ENCODE measurements at regions not wholly inside any gene's neighbourhood (a gene's known extent, or its start where the extent isn't known, plus 50 kb on each side); places are given as distances from the start of the nearest gene placed in this dataset.
"Not testable (repeated sequence)": the region's sequence is repeated elsewhere in the genome, so short reads cannot be mapped to it uniquely, and the experiment has no call there.

DNA sequence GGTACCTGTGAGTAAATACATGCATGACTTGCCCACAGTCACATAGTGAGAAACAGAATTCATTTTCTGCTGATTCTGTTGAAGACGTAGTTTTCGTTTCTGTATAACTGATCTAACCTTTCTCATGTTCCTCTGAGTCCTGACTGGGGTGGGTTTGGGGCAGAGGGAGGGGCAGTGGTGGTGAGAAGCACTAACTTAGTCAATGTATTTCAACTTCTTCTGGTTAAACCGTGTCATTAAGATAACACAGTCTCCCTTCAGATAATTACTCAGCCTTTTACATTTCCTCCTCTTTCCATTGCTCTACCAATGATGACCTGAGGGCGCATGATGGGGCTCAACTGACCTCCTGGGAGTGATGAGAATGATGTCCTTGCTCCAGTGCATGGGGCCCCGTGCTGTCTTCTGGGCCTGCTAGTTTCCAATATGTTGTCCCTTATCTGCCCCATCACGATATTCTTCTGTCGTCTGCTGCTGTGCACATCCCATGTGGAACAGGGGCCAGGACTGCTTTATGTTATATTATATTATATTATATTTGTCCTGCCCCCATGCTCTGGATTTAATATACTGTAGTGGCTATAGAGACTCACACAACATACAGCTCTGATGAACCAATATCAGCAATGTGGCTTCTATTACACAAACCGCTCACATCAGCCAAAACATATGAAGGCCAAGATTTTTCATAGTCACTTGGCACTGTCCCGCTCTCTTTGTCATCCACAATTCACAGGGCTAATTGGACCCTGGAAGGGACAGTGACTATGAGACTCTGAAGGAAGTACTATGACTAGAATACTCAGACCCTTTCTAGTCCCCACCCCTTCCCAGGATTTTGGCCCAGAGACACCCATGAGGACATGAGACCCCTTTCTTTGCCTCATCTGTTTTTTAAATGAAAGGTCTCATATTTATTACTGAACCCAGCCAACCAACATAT, 407.1 kb upstream of the MCTP2 start:
- DNase-seq (ENCODE audit: low read depth) = no peak

DNA sequence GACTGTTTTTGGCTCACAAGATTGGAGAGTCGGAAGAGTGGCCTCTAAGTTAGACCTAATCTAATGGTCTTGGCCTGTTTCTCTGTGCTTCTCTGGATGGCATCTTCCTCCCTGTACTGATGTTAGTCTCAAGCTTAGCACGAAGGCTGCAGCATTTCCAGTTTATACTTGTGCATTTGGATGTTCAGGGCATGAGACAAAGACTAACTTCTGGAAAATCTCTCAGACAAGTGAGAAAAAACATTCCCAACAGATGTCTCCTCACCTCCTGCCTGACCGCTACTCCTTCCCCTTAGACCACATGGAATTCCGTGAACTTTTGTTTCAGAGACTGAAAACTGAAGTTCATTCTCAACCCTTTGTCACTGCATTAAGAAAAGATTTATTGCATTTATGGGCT, 410.8 kb upstream of the MCTP2 start:
- no peak for DNase-seq (ENCODE audit: low read depth)

DNA sequence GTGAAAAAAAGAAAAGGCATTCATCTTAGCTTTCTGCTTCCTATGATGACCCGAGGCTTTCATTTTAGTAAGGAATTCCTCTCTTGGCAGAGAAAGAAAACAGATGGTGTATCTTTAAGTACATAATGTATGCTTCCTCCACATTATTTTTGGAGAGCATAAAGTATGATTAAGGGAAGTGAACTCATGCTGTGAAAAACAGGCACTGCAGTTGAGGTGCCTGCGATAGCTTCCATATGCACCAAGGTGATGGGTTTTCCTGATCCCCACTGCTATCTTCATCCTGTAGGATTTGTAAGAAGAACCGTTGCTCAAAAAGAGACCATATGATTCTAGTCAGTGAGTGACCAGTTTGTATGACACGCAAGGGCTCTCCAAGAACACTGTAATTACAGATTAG, 411.5 kb upstream of the MCTP2 start:
- DNase-seq (ENCODE audit: low read depth) = no peak

DNA sequence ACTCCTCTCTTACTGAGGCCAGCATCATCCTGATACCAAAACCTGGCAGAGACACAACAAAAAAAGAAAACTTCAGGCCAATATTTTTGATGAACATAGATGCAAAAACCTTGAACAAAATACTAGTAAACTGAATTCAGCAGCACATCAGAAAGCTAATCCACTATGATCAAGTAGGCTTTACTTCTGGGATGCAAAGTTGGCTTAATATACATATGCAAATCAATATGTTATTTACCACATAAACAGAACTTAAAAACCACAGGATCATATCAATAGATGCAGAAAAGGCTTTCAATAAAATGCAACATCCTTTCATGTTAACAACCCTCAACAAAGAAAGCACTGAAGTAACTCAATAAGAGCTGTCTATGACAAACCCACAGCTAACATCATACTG, 414.5 kb upstream of the MCTP2 start:
- DNase-seq (ENCODE audit: low read depth) = no peak

DNA sequence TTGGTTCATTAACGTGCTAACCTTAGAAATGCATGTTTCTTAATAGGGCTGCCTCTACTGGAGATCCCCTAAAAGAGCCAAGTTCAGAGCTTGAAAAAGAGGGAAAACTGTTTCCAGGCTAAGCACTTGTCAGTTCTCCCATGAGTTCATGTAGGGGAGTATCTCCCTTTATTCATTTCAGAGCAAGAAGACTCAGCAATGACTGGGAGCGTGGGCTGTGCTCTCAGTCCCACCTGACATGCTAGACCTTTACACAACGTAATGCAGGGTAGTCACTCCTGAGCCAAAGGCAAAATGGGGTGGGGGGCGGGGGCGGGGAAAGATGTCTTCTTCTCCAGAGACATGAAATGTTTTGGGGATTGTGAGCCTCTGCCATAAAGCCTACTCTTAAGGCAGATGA, 420.1 kb upstream of the MCTP2 start:
- DNase-seq (ENCODE audit: low read depth) = no peak

DNA sequence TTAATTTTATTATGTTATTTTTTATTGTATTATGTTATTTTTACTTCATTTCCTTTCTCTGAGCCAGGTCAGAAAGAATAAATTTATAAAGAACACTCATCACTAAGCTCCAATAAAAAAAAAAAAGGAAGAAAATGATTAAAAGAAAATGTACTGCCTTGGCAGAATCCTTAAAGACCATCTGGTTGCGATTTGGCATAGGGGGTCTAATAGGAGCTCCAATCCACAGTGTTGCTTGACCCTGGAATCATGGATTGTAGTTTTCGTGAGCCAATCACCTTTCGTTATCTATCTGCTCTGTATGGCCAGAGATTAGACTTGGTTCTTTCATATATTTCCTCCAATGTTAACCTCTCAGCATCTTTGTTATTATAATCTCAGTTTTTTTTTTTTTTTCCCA, 421.8 kb upstream of the MCTP2 start:
- DNase-seq (ENCODE audit: low read depth) = no peak

DNA sequence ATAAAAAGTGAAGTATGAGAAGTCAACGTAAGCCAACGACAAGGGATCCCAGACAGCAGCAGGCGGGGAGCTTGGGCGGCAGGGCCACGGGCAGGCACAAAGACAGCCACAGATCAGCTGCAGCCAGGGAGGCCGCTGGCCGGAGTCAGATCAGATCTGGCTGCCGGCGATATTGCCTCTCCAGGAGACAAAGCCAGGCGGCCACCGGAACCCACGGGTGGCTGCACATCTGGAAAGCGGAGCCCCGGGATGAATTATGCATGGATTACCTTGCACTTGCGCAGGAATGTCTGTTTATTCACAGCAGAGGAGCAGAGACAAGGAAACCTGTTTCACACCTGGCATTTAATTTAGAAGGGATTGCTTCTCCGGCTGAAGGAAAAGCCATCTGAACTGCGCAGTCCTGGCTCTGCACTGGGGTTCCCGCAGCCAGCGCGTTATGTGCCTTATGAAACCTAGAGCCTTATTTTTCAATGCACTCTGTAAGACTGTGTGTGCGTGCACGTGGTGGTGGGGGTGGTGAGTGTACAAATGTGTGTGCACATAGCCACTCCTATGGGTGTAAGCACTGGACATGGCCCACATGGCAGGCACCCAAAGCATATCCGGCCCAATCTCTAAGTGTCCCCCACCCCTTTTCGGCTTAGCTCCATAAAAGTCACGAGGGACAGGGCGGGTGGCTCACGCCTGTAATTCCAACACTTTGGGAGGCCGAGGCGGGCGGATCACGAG, 427.8 kb upstream of the MCTP2 start:
- DNase-seq (ENCODE audit: low read depth) = no peak

DNA sequence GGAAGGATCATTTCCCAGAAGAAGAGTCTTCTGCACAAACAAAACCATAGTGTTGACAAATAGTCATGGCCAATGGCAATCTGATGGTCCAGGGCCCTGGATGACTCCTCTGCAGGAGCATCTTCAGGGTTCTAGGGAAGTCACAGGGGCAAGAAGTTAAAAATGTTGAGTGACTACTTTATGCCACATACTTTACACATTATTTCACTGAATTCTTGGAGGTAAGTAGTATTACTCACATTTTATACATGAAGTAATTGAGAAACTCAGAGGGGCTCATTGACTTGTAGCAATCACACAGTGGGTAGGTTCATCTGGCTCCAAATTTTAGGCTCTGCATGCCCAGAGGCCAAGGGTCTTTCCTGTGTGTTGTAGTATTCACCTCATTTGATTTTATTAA, 430.2 kb upstream of the MCTP2 start:
- no peak for DNase-seq (ENCODE audit: low read depth)

DNA sequence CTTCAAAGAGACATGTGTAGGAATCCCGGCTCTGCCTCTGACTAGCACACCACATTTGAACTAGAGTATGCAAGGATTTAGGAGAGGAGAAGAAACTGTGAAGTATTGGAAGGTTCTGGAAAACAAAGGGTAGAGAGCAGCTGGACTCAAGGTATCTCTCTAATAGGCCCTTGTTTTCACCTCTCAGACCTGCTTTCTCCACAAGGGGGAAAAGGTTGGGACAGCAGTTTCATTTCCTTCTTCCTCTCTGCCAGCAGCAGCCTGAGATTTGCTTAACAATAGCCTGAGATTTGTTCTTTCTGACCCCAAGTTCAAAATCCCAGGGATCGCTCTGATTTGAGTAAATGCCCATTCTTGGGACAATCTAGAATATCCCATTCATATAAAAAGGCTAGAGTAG, 430.6 kb upstream of the MCTP2 start:
- DNase-seq (ENCODE audit: low read depth) = no peak

DNA sequence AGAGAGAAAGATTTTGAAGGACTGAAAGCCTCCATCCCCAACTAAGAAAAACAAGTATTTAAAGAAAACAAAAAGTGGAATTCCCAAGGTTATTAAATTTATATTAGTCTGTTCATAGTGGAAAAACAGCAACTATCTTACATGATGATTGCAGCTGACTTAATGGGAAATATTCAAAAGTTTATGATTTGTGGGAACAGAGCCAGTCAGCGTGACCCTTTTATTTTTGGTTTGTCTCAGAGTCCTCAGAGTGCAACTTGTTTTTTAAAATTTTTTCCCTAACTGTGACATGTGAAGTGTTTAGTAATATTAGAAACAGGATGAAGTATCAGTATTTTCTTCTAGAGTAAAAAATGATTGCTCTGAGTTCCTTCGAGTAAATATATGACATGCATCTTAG, 441.9 kb upstream of the MCTP2 start:
- DNase-seq (ENCODE audit: low read depth) = no peak

DNA sequence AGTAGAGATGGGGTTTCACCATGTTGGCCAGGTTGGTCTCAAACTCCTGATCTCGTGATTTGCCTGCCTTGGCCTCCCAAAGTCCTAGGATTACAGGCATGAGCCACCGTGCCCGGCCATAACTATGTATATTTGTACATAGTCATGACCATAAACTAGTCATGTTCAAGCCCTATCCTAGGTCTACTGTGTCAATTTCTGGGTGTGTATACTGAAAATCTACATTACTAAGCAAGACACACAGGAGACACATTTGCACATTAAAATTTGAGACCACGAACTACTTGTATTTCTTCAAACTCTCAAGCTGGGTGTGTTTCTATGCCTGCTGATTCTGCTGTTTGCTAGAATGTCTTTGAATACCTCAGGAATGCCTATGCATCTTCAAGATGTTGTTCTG, 451.3 kb upstream of the MCTP2 start:
- no peak for DNase-seq (ENCODE audit: low read depth)

DNA sequence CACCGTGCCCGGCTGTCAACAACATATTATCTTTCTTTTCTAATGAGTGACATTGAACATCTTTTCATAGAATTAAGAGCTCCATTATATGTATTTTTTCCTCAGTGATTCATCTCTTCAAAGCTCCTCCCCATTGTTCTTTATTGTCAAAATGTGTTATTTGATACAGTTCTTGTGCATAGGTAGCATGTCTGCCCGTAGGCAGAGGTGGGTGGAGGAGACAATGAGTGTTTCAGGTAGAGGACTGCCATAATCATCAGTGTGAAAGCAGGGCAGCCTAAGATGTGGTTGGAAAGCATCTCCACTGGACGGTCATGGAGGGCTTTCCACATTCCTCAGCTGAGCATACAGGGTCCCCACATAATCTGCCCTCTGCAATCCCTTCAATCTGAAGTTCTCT, 452.0 kb upstream of the MCTP2 start:
- no peak for DNase-seq (ENCODE audit: low read depth)

DNA sequence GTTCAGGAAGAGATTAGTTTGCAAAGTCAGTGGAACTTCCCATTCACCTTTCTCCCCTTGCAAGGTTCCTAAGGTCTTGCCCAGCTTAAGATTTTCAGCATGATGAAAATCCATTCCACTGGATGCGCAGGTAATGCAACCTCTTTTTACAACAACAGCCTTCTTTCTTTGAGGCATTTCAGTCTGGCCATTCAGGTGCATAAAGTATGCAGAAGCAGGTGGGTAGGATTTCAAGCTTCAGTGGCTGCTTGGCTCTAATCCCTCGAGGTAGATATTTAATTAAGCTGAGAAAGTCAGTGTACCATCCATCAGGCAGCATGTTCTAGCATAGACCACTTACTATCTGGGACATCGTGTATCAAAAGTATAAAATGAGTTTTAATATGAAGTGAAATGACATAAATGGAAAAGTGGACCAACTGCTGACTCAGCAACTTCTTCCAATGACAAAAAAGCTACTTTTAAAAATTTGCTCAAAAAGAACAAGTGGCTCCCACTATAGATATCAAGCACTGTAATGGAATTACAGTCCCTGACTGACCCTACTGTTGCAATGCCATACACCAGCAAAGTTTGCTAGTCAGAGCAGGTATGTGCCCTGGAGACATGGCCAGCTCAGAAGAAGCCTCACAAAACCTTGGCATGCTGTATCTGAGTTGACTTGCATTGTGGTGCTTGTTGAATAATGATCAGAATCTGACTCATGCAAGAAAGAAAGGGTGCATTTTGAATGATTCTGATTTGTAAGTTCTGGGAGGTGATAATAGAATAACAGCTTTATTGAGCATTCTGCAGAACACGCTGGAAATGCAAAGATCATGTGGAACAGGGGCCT, 459.9 kb upstream of the MCTP2 start:
- DNase-seq (ENCODE audit: low read depth) = no peak

DNA sequence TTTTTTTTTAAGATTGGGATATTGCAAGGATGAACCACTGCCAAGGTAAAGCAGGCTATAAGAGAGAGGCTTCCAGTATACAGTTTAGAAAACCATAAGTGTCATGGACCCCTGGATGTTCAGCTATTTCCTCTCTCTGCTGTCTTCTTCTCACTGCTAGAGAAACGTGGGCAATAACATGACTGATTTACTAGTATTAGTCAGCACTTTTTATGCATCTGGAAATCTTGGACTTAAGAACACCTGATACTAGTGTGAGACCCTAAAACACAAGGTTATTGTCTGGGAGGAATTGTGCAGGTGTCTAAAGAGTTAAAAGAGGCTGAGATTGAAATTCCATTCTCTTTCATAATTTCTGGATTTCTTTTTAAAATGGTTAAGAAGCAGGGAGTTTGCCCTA, 460.6 kb upstream of the MCTP2 start:
- DNase-seq (ENCODE audit: low read depth) = no peak

DNA sequence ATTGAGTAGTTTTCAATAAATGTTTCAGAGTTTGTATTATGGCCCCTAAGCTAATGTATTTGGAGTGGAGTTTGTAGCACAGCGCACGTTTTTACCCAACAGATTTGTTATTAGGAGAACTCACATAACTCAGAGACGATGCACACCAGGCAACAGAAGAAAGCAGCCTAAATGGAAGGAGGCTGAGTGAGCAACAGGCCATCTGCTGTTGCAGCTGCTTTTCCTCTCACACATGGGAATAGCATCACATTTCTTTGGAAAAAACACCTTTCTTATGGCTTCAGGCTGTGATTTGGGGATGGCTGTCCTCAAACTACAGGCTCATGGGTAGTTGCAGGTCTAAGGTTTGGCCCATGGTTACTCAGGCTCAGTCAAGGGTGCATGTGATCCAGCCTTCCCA, 469.3 kb upstream of the MCTP2 start:
- no peak for DNase-seq (ENCODE audit: low read depth)

DNA sequence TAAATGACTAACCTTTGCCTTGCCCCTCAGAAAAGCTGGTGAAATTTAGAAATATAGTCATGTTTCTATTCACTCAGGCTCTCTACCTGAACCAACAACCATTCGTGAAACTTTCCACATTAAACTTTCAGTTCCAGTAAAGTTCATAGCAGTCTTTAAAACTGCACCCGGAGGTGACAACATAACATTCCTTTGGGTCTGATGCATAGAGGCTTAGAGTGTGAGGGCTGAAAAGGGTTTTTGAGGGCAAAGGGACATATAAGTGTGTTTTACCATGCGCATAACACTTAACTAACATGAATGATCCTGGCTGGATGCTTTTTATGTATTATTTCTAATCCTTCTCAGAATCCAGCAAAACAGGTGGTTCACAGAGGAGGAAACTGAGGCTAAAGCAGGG, 471.7 kb upstream of the MCTP2 start:
- DNase-seq (ENCODE audit: low read depth) = no peak

DNA sequence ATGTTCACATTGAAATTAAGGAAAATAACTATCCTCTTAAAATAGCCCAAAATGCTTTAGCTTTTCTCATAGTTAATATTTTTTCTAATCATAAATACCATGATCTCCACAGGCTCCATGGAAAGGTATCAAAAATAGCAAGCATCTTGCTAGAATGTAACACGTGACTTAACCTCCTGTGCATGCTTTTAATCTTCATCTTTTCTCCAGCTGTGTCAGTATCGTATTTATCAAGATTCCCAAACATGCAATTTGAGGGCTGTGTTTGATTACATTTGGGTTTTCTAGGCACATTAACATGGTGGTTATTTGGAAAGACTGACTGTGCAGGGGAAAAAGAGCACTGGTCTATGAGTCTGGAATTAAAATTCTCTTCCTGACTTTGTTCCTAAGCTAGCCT, 472.5 kb upstream of the MCTP2 start:
- DNase-seq (ENCODE audit: low read depth) = no peak

DNA sequence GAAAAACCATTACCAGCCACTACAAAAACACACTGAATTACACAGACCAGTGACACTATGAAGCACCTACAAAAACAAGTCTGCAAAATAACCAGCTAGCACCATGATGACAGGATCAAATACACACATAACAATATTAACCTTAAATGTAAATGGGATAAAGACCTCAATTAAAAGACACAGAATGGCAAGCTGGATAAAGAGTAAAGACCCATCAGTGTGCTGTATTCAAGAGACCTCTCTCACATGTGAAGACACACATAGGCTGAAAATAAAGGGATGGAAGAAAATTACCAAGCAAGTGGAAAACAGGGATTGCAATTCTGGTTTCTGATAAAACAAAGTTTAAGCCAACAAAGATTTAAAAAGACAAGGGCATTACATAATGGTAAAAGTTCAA, 482.7 kb upstream of the MCTP2 start:
- no peak for DNase-seq (ENCODE audit: low read depth)

DNA sequence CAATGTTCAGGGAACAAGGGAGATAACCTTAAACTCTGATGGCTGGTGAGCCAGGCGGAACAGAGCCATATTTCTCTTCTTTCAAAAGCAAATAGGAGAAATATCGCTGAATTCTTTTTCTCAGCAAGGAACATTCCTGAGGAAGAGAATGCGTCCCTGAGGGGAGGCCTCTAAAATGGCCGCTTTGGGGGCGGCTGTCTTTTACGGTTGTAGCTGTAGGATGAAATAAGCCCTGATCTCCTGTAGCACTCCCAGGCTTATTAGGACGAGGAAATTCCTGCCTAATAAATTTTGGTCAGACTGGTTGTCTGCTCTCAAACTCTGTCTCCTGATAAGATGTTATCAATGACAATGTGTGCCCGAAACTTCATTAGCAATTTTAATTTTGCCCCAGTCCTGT, 496.4 kb upstream of the MCTP2 start:
- DNase-seq (ENCODE audit: low read depth) = not testable (repeated sequence)

DNA sequence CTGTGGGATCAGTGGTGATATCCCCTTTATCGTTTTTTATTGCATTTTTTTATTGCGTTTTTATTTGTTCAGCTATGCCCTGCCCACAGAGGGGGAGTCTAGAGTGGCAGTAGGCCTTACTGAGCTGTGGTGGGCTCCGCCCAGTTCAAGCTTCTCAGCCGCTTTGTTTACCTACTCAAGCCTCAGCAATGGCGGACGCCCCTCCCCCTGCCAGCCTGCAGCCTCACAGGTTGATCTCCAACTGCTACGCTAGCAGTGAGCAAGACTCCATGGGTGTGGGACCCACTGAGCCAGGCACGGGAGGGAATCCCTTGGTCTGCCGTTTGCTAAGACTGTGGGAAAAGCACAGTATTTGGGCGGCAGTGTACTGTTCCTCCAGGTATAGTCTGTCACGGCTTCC, 500.6 kb upstream of the MCTP2 start:
- no peak for DNase-seq (ENCODE audit: low read depth)

DNA sequence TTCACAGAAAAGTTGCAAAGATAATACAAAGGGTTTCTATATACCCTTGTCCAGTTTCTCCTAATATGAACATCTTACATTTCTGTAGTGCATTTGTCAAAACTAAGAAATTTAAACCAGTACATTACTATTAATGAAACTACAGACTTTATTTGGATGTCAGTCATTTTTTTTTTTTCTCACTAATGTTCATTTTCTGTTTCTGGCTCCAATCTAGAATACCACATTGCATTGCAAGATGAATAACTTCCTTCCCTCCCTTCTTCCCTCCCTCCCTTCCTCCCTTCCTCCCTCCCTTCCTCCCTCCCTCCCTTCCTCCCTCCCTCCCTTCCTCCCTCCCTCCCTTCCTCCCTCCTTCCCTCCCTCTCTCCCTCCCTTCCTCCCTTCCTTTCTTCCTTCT, 509.2 kb upstream of the MCTP2 start:
- DNase-seq (ENCODE audit: low read depth) = no peak

DNA sequence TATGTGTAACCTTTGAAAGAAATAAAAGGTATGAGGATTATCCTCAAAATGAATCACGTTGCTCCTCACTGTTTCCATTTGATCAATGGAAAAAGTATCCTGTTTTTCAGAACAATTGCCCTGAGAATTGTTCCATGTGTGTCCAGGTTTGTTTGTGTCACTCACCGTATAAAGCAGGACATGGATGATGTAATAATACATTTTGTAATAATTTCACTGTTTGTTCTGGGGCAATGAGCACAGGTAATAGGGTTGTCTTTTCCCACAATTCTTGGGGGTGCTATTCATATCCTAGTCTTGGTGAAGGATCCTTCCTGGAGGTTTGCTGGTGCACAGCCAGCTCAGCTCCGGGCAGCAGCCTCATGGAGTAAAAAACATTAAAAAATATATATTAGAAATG, 510.8 kb upstream of the MCTP2 start:
- DNase-seq (ENCODE audit: low read depth) = no peak

DNA sequence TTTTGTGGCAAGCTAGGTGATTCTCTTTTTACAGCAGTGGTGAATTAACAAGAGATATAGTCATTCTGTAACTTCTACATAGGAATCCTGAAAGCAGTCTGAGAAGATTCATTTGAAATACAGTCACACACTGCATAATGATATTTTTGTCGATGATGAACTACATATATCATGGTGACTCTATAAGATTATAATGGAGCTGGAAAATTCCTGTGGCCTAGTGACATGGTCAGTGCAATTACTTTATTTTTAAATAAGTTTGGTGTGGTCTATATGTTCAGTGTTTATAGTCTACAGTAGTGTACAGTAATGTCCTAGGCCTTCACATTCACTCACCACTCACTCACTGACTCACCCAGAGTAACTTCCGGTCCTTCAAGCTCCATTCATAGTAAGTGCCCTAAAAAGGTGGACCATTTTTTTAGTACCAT, 511.4 kb upstream of the MCTP2 start:
- no peak for DNase-seq (ENCODE audit: low read depth)

Measured in CMK (cell line).